ENCODE measurements at regions not wholly inside any gene's neighbourhood (a gene's known extent, or its start where the extent isn't known, plus 50 kb on each side); places are given as distances from the start of the nearest gene placed in this dataset.

DNA sequence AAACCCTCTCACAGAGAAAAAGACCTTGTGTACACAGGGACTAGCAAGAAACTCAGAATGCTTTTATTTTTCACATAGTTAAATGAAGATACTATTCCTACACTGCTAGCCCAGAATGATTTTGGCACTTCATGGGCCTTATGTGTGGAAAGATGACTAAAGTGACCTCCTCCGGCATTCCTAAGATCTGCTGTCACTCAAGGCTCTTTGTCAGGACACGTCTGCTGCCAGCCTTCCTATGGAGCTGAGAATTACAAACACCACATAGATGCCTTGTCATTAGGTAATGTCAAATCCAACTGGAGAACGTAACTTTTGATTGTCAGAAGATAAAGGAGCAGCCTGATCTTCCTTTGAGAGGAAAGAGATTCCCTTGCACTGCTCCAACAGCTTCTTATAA, 249.1 kb downstream of the FAT3 start:
- no peak for TF ChIP-seq CTCF (IDR thresholded peaks at IDR 0.05; ENCODE audit: unreplicated experiment)
- Mint-ChIP-seq H3K27ac (no peak overlapping the region), H3K4me1 (ENCODE audit: low read depth) (peaks cover 13% of the 10 kb centered on the region), H3K36me3 (ENCODE audit: insufficient read depth) (no peaks in the 10 kb centered on the region), H3K9me3 (ENCODE audit: low read depth) (no peaks in the 10 kb centered on the region), H3K27me3 (no peaks in the 10 kb centered on the region), H3K4me3 (ENCODE audit: low read depth) (no peak overlapping the region)
- DNase-seq (ENCODE audit: low spot score, unreplicated experiment) = no peak

GRCh38 chr11:92475316-92475715, 250.7 kb downstream of the FAT3 start:
- no peak overlapping the region for H3K27ac Mint-ChIP-seq
- no peaks in the 10 kb centered on the region for H3K36me3 Mint-ChIP-seq (ENCODE audit: insufficient read depth)
- no peaks in the 10 kb centered on the region for H3K9me3 Mint-ChIP-seq (ENCODE audit: low read depth)
- TF ChIP-seq CTCF (IDR thresholded peaks at IDR 0.05; ENCODE audit: unreplicated experiment) = no peak
- H3K27me3 Mint-ChIP-seq = no peaks in the 10 kb centered on the region
- peaks cover 13% of the 10 kb centered on the region for H3K4me1 Mint-ChIP-seq (ENCODE audit: low read depth)
- no peak overlapping the region for H3K4me3 Mint-ChIP-seq (ENCODE audit: low read depth)
- DNase-seq (ENCODE audit: low spot score, unreplicated experiment) = no peak

GRCh38 chr11:92475819-92476218, 251.2 kb downstream of the FAT3 start:
- Mint-ChIP-seq H3K36me3 (ENCODE audit: insufficient read depth) (no peaks in the 10 kb centered on the region), H3K4me1 (ENCODE audit: low read depth) (peaks cover 13% of the 10 kb centered on the region), H3K27ac (no peak overlapping the region), H3K27me3 (no peaks in the 10 kb centered on the region), H3K4me3 (ENCODE audit: low read depth) (no peak overlapping the region), H3K9me3 (ENCODE audit: low read depth) (no peaks in the 10 kb centered on the region)
- no peak for TF ChIP-seq CTCF (IDR thresholded peaks at IDR 0.05; ENCODE audit: unreplicated experiment)
- DNase-seq (ENCODE audit: low spot score, unreplicated experiment) = no peak

DNA sequence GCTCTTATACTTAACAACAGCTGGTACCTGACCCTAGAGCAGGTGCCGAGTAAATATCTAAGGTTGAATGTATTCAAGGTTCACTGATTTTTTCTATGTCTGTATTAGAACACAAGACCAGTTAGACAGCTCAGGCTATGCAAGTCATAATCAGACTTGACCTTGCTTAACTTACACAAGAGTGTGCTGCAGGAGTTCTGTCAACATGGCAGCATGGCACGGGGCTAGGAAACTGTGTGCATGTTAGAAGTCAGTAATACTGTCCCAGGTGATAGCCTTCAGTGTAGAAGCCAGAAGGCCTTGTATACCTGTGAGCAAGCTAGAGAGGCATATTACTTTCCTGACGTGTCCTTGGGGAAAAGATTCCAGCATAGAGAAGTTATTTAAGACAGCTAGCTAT, 253.1 kb downstream of the FAT3 start:
- Mint-ChIP-seq H3K9me3 (ENCODE audit: low read depth) (no peaks in the 10 kb centered on the region), H3K27me3 (no peaks in the 10 kb centered on the region), H3K36me3 (ENCODE audit: insufficient read depth) (no peaks in the 10 kb centered on the region), H3K4me3 (ENCODE audit: low read depth) (no peak overlapping the region), H3K27ac (no peak overlapping the region), H3K4me1 (ENCODE audit: low read depth) (peaks cover 13% of the 10 kb centered on the region)
- TF ChIP-seq CTCF (IDR thresholded peaks at IDR 0.05; ENCODE audit: unreplicated experiment) = no peak
- no peak for DNase-seq (ENCODE audit: low spot score, unreplicated experiment)

GRCh38 chr11:92480499-92480898, 255.9 kb downstream of the FAT3 start:
- Mint-ChIP-seq H3K27me3 (no peaks in the 10 kb centered on the region), H3K9me3 (ENCODE audit: low read depth) (no peaks in the 10 kb centered on the region), H3K36me3 (ENCODE audit: insufficient read depth) (no peaks in the 10 kb centered on the region), H3K4me3 (ENCODE audit: low read depth) (no peak overlapping the region), H3K27ac (no peak overlapping the region), H3K4me1 (ENCODE audit: low read depth) (peaks cover 10% of the 10 kb centered on the region)
- no peak for DNase-seq (ENCODE audit: low spot score, unreplicated experiment)
- TF ChIP-seq CTCF (IDR thresholded peaks at IDR 0.05; ENCODE audit: unreplicated experiment) = no peak

All from progenitor cell of endocrine pancreas (in vitro differentiated cells).